ENCODE measurements at regions not wholly inside any gene's neighbourhood (a gene's known extent, or its start where the extent isn't known, plus 50 kb on each side); places are given as distances from the start of the nearest gene placed in this dataset.

- TF ChIP-seq, protein P1, sequence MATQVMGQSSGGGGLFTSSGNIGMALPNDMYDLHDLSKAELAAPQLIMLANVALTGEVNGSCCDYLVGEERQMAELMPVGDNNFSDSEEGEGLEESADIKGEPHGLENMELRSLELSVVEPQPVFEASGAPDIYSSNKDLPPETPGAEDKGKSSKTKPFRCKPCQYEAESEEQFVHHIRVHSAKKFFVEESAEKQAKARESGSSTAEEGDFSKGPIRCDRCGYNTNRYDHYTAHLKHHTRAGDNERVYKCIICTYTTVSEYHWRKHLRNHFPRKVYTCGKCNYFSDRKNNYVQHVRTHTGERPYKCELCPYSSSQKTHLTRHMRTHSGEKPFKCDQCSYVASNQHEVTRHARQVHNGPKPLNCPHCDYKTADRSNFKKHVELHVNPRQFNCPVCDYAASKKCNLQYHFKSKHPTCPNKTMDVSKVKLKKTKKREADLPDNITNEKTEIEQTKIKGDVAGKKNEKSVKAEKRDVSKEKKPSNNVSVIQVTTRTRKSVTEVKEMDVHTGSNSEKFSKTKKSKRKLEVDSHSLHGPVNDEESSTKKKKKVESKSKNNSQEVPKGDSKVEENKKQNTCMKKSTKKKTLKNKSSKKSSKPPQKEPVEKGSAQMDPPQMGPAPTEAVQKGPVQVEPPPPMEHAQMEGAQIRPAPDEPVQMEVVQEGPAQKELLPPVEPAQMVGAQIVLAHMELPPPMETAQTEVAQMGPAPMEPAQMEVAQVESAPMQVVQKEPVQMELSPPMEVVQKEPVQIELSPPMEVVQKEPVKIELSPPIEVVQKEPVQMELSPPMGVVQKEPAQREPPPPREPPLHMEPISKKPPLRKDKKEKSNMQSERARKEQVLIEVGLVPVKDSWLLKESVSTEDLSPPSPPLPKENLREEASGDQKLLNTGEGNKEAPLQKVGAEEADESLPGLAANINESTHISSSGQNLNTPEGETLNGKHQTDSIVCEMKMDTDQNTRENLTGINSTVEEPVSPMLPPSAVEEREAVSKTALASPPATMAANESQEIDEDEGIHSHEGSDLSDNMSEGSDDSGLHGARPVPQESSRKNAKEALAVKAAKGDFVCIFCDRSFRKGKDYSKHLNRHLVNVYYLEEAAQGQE (IDR thresholded peaks at IDR 0.05; ENCODE audit: borderline replicate concordance), result no peak
- TF ChIP-seq, protein P1 (CRISPR knock-in tag; IDR thresholded peaks at IDR 0.05; ENCODE audit: low read depth), result no peak
- TF ChIP-seq, protein P2, sequence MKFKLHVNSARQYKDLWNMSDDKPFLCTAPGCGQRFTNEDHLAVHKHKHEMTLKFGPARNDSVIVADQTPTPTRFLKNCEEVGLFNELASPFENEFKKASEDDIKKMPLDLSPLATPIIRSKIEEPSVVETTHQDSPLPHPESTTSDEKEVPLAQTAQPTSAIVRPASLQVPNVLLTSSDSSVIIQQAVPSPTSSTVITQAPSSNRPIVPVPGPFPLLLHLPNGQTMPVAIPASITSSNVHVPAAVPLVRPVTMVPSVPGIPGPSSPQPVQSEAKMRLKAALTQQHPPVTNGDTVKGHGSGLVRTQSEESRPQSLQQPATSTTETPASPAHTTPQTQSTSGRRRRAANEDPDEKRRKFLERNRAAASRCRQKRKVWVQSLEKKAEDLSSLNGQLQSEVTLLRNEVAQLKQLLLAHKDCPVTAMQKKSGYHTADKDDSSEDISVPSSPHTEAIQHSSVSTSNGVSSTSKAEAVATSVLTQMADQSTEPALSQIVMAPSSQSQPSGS (CRISPR knock-in tag; IDR thresholded peaks at IDR 0.05), result no peak
- TF ChIP-seq TGIF2 (CRISPR knock-in tag; IDR thresholded peaks at IDR 0.05) (no peak), HDAC2 (IDR thresholded peaks at IDR 0.05) (no peak), ILF3 (IDR thresholded peaks at IDR 0.05; ENCODE audit: borderline replicate concordance) (no peak), STAG1 (CRISPR knock-in tag; IDR thresholded peaks at IDR 0.05; ENCODE audit: borderline replicate concordance) (no peak)
- TF ChIP-seq, protein P3, sequence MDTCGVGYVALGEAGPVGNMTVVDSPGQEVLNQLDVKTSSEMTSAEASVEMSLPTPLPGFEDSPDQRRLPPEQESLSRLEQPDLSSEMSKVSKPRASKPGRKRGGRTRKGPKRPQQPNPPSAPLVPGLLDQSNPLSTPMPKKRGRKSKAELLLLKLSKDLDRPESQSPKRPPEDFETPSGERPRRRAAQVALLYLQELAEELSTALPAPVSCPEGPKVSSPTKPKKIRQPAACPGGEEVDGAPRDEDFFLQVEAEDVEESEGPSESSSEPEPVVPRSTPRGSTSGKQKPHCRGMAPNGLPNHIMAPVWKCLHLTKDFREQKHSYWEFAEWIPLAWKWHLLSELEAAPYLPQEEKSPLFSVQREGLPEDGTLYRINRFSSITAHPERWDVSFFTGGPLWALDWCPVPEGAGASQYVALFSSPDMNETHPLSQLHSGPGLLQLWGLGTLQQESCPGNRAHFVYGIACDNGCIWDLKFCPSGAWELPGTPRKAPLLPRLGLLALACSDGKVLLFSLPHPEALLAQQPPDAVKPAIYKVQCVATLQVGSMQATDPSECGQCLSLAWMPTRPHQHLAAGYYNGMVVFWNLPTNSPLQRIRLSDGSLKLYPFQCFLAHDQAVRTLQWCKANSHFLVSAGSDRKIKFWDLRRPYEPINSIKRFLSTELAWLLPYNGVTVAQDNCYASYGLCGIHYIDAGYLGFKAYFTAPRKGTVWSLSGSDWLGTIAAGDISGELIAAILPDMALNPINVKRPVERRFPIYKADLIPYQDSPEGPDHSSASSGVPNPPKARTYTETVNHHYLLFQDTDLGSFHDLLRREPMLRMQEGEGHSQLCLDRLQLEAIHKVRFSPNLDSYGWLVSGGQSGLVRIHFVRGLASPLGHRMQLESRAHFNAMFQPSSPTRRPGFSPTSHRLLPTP (IDR thresholded peaks at IDR 0.05; ENCODE audit: borderline replicate concordance, extremely low read depth, insufficient read length), result no peak
Observed at GRCh38 chr18:8948011-8948410, 154.5 kb upstream of the NDUFV2 start (continued).

All from K562 (cell line).